HS-5 (cell line): ENCODE measurements at regions not wholly inside any gene's neighbourhood (a gene's known extent, or its start where the extent isn't known, plus 50 kb on each side); places are given as distances from the start of the nearest gene placed in this dataset.

Source experiments
- DNase-seq: peaks from one replicate; pipeline ENCODE4 v3.0.0-alpha.2; 2012; ENCODE audit warnings: low read depth

DNA sequence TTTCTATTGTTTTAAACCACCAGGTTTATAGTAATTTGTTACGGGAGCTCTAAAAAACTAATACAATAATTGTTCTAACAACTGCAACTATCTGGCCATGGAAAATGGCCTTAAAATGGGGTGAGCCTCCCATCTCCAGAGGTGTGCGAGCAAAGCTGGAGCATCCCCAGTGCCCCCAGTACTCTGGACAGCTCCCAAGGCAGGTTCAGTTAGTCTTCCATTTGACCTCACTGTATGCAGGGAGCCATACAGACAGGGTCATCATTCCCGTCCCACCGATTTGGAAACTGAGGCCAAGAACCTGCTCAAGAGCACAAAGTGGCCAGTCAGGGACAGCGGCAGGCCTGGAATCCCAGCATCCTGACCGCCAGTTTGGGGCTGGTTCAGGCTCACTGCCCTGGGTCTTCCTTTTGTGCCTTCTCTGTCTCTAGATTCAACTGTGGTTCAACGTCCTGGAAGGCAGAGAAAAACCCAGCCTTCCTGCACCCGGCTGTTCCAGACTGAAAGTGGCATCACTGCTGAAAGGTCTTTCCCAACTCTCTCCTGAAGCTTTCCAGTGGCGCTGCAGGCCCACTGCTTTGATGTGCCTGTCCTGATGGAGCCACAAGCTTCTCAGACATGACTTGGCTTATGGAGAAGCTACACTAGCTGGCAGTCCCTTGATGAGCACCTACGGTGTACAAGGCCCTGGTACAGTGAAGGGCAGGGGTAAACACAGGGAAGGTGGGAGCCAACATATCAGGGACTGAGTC is 76.6 kb upstream of the LINGO1 start:
- DNase-seq = no peak

DNA sequence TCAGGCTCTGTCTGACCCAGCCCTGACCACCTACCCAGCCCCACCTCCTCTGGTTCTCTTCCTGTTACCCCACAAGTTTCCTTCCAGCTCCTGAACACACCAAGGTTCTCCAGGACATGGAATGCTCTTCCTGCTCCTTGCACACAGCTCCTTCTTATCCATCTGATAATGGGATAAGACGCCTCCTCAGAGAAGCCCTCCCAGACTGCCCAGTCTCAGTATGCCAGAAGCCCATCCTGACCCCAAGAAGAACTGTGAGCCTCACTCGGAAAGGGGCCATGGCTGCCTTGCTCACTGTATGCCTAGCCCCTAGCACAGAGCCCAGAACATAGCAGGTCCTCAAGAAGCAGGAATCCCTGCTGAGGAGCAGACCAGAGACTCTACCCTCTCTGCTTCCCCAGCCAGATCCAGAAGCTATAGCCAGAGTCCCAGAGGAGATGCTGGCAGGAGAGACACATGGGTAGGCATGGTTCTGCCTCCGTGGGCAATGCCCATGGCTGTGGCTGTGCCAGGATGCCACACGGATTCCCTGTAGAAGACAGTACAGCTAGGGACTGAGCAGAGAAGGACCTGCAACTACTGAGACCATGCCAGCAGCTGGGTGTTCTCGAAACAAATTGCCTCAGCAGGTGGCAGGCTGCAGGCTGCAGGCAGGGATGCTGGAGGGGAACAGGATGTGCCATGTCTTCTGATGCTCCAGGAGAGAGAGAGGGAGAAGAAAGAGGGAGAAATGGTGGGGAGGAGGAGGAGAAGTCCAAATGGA is 74.0 kb upstream of the LINGO1 start:
- no peak for DNase-seq

DNA sequence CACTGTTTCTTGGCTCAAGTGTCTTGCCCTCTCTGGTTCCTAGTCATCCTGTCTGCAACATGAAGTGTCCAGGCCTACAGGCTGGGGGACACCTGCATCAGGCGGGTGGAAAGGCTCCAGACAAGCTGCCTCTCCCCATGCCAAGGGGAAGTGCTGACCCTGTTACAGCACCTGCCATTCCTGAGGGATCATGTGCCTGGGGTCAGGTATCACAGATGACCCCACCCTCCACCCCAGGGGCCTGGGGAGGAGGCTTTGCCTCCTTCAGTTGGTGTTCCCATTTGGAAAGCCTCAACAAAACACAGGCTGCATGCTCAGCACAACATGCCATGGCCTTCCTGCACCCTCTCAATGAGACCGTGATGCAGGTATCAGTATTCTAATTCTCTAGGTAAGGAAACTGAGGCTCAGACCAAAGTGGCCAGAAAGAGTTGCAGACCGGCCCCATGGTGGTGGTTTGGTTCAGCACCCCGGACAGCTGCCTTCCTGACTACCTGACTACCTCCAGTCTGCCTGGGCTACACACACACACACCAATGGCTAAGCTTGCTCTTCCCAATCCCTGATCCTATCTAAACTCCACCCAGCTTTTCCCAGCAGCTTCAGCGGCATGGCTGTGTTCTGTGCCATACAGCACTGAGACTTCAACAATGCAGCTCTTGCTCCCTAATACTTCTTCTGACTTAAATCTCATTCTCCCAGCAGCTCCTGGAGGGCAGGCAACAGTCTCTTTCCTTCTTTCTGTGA is 69.7 kb upstream of the LINGO1 start:
- no peak for DNase-seq

DNA sequence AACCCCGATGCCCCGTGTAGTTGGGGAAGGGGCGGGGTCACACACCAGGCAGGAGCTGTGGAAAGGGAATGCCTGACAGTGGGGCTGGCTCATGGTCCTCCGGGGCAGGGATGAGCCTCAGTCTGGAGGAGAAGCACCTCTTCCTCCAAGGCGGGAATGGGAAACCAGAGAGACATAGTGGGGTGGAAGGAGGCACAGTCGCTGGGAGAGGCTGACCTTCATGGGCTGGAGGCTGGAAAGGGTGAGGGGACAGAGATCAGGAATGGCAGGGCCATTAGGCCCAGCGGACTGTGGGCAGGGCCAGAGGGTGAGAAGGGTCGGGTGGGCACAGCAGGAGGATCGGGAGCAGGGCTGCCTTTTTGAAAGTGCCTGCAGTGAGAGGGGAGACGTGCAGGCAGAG is 65.8 kb upstream of the LINGO1 start:
- DNase-seq = no peak

DNA sequence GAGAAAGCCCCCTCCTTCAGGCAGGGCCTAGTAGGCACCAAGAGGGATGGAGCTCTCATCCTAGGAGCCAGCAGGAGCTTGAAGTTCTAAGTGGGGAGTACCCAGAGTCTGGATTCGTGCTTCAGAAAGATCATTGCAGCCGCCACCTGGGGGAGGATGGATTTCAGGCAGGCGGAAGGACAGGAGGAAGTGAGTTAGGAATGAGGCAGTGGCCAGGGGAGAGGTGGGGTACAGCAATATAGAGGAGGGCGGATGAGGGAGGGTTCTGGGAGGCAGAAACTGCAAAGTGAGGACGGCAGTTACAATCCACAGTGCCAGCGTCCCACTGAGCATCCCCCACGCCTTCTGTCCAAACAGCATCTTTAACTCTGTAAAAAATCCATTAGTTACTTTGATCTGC is 65.2 kb upstream of the LINGO1 start:
- DNase-seq = no peak

DNA sequence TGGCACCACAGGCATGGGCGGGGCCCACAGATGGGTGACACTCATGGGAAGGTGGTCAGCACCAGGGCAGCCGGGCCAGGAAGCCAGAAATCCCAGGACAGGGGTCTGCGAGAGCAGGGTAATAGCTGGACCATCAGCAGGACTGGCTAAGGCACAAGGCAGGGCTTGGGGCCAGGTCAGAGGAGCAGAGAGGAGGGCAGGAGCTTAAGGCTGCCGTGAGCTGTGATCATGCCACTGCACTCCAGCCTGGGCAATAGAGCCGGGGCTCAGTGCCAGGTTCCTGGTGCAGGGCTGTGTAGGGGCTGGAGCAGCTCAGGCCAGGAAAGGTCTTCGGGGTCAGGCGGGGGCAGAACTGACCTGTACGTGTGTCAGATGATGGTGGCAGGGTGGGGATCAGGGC is 64.2 kb upstream of the LINGO1 start:
- no peak for DNase-seq

DNA sequence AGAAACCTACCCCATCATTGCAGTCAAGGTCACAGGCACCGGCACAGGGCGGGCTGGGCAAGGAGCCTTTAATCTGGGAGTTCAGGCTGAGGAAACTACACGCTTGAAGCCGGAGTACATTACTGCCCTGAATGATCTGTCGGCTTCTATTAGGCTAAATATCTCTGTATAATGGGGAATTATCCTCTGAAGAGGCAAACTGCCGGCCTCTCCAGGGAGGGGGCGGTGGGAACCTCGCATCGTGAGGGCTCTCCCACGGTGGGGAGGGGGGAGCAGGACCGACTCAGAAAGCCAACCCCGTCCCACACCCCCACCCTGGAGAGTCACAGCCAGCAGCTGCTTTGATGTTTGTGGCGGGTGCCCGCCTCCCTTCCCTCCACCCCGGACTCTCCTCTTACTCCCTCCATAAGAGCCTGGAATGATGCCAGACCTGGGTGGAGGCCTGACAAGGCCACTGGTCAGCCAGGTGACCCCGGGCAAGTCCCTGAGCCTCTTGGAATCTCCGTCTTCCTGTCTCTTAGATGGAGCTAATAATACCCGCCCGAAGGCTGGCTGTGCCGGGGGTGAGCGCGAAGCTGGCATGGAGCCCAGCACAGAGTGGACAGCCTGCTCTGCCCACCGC is 63.4 kb upstream of the LINGO1 start:
- DNase-seq = no peak

DNA sequence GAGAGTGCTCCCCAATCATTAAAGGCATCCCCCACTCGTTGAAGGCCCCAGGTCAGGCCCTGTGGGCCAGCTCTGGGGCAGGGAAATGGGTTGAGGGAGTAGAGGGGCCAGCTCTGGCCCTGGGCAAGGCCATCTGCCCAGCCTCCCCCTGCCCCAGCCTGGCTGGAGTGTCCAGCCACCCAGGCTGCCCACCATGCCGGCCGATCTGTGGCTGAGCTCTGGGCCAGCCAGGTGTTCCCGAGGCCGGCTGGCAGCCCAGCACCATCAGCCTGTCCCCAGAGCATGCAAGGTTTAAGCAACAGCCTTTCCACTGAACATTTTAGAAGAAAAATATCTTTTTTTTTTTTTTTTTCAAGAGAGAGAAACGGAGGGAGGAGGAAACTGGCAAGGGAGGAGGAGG is 62.8 kb upstream of the LINGO1 start:
- DNase-seq = no peak

DNA sequence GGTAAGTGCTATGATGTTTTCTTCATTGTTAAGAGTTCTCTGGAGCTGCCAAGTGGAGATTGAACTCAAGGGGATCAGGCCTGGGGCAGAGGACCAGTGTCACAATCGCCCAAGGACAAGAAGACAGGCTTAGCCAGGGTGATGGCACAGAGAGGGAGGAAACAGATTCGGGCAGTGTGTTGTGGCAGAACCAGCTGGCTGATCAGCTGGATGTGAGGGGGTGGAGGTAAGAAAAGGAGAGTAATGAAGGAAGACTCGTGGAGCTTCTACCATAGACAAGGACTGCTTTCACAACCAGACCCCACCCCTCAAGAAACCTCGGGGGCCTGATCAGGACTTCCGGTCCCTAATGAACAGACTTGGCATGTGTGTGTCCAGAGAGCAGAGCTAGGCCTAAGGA is 60.9 kb upstream of the LINGO1 start:
- DNase-seq = no peak

DNA sequence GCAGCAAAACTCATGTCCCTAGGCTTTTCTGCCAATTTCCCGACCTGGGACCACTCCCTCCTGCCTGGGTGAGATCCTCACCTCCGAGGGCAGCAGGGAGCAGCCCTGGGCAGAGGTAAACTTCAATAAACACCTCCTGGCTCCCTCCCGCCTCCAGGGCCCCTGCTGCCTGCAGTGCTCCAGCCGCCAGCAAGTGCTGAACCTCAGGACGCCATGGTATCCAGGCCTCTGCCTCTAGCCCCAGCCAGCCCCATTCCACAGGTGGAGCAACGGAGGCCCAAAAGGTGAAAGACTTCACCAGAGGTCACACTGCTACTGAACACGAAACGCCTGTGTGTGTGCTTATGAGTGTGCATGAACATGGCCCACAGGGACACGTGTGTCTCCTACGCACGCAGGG is 59.9 kb upstream of the LINGO1 start:
- DNase-seq = no peak

DNA sequence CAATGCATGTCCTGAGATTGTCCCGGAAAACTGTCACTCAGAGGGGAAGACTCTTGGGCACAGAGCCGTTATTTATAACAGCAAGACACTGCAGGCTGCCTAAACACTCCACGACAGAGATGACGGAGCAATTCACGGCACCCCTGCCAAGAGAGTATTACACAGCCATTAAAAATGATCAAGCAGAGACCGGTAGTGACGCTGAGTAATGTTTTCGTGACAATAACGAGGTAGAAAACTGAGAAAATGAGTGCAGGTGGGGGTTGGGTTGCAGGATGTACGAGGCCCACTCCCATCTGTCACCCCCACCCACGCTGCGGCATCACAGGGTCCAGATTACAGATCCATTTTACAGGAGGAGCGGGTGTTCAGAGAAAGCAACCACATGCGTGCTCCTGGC is 58.9 kb upstream of the LINGO1 start:
- no peak for DNase-seq

DNA sequence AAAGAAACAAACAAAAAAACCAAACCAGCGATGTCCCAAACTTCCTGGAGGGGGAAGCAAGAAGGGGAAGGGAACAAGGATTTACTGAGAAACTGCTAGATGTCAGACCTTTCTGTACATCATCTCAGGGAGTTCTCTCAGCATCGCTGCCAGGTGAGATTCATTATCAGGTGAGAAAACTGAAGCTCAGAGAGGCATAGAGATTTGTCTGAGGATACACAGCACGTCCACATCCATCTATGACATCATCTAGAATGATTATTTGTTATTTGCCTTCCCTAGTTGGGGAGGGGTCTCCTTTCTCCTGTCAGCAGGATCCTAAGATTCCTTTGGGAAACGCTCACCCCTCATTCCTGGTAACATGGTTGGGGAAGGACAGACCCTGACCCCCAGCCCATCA is 57.1 kb upstream of the LINGO1 start:
- DNase-seq = no peak

DNA sequence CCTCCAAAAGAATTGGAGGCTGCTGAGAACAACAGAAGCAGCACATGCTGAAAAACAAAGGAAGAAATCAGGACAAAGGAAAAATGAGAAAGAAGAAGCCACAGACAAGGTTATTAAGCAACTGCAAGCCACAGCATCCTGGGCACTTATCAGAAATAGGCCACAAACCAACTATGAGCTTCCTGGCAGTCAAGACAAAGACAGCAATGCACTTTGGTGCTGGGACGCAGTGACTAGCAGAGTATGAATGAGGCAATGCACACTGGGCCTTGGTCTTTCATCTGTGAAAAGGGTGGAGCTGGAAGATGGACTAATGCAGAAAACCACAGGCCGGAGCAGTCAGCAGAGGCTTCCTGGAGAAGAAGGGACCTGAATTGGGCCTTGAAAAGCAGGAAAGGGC is 56.0 kb upstream of the LINGO1 start:
- no peak for DNase-seq

DNA sequence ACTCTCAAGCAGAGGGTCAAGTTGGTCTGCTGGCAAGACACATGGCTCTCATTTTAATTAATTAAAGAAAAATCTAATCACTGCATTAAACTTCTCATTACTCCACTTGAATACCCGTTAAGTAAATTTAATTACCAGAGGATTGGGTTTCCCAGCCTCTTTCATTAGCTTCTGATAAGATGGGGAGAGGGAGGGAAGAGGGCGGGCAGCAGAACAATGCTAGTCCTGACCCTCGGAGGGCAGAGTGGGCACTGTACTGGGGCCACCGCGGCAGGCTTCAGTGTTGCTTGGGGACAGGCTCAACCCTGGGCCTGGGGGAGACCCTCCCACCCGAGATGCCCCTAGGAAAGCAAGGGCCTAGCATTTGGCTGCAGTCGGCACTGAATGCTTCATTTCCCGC is 55.6 kb upstream of the LINGO1 start:
- DNase-seq = no peak

DNA sequence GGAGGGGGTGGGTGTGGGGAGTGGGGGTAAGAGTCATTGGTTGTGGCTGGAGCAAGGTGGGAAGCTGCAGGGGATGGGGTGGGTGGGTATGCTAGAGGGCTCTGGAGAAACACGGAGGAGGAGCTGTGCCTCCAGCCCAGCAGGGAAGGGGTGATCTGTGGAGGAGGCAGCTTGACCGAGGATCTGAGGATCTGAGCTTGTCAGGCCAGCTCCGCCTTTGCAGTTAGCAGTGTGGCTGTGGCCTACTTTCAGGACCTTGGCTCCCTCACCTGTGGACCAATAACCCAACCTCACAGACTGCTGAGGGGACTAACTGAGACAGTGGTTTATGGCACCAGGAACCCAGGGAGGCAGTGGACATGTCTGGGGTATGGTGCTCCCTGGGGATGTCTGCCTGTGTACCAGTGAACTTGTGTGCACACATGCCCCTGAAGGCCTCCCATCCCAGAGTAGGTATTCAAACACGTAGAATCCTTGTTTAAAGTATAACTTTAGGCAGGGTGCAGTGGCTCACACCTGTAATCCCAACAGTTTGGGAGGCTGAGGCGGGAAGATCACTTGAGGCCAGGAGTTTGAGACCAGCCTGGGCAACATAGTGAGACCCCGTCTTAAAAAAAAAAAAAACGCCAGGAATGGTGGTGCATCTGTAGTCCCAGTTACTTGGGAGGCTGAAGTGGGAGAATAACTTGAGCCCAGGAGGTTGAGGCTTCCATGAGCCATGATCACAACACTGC is 52.5 kb upstream of the LINGO1 start:
- no peak for DNase-seq

DNA sequence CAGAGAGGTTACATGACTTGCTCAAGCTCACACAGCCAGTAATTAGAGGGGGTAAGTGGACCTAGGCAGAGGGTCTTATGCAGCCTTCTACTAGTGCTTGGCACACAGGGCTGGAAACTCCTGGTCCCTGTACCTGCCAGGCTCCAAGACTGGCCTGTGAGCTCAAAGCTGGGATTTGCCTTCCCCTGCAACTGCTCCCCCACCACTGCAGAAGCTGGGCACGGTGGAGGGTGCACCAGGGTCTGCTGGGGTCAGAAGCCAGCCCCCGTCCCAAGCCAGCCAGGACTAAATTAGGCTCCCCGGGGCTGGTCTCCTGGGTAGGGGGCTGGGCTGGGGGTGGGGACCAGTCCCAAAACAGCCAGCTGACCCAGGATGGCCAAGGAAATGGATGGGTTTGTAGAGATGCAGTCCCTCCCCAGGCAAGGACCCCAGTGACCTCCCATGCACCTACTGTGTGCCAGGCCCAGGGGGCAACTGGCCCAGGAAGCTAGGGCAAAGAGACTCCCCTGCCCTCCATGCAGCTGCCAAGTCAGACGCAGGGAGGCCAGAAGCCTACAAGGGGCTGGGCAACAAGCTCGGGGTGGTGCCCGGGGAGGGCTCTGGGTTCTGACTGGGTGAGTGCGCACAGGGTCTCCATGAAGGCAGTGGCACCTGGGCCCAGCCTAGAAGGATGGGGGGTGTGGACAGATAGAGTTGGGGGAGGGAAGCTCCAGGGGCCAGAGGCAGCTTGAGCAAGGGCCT is 51.8 kb upstream of the LINGO1 start:
- DNase-seq = no peak

DNA sequence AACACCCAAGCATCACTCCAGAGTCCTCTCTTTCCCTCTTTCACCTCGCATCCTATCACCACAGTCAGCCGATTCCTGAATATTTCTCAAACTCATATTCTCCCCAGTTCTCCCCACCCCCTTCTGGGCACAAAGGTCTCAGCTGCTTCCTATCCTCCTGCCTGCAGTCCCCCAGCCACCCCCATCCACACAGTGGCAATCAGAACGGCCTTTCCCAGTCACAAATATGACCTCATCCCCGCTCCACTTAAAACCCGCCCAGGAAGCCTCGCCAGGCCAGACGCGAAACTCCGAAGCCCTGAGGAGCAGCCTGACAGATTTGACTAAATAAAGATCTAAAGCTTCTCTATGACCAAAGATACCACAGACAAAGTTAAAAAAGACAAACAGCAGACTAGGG is 49.9 kb upstream of the LINGO1 start:
- no peak for DNase-seq
